ENCODE measurements at regions not wholly inside any gene's neighbourhood (a gene's known extent, or its start where the extent isn't known, plus 50 kb on each side); places are given as distances from the start of the nearest gene placed in this dataset.

DNA sequence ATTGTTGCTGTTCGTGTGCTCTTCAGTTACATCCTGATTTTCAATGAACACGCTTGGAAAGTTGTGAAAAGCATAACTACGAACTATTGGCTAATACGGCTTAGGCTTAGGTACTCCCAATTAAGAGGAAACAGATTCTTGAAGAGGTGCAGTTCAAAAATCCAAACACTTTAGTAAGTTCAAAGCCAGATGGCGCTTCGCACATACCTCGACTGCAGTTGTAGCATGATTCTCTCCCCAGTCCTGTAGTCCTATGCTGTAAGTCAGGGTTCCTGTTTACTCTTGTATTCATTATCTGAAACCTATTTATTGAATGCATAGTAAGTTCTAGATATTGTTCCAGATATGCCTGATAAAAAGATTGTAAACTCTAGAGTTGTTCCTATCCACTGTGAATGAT, 165.2 kb downstream of the TRIB2 start:
- TF ChIP-seq, protein P1, sequence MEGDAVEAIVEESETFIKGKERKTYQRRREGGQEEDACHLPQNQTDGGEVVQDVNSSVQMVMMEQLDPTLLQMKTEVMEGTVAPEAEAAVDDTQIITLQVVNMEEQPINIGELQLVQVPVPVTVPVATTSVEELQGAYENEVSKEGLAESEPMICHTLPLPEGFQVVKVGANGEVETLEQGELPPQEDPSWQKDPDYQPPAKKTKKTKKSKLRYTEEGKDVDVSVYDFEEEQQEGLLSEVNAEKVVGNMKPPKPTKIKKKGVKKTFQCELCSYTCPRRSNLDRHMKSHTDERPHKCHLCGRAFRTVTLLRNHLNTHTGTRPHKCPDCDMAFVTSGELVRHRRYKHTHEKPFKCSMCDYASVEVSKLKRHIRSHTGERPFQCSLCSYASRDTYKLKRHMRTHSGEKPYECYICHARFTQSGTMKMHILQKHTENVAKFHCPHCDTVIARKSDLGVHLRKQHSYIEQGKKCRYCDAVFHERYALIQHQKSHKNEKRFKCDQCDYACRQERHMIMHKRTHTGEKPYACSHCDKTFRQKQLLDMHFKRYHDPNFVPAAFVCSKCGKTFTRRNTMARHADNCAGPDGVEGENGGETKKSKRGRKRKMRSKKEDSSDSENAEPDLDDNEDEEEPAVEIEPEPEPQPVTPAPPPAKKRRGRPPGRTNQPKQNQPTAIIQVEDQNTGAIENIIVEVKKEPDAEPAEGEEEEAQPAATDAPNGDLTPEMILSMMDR (IDR thresholded peaks at IDR 0.05; ENCODE audit: low read depth, low read length): peak; percentile 8; the same call in 1 of the 2 replicates
- no peaks in the 10 kb centered on the region for H3K9me3 ChIP-seq (ENCODE audit: severe bottlenecking)
- no peaks in the 10 kb centered on the region for H3K36me3 ChIP-seq
- H3K27ac ChIP-seq: no peak overlapping the region
- H3K4me3 ChIP-seq (ENCODE audit: low read depth, low read length): no peak overlapping the region
- DNase-seq: no peak
- H3K27me3 ChIP-seq (ENCODE audit: insufficient read depth, low read depth, severe bottlenecking): no peaks in the 10 kb centered on the region

- DNase-seq: no peak
- H3K9me3 ChIP-seq (ENCODE audit: severe bottlenecking): no peaks in the 10 kb centered on the region
- H3K27me3 ChIP-seq (ENCODE audit: insufficient read depth, low read depth, severe bottlenecking): no peaks in the 10 kb centered on the region
- TF ChIP-seq, protein P1 (IDR thresholded peaks at IDR 0.05; ENCODE audit: low read depth, low read length): no peak
- no peaks in the 10 kb centered on the region for H3K36me3 ChIP-seq
- no peak overlapping the region for H3K27ac ChIP-seq
- H3K4me3 ChIP-seq (ENCODE audit: low read depth, low read length): no peak overlapping the region
Observed at GRCh38 chr2:12882393-12882792, 165.7 kb downstream of the TRIB2 start.

- H3K4me3 ChIP-seq (ENCODE audit: low read depth, low read length): no peak overlapping the region
- no peak for DNase-seq
- no peaks in the 10 kb centered on the region for H3K27me3 ChIP-seq (ENCODE audit: insufficient read depth, low read depth, severe bottlenecking)
- TF ChIP-seq, protein P1 (IDR thresholded peaks at IDR 0.05; ENCODE audit: low read depth, low read length): no peak
- H3K27ac ChIP-seq: no peak overlapping the region
- no peaks in the 10 kb centered on the region for H3K9me3 ChIP-seq (ENCODE audit: severe bottlenecking)
- H3K36me3 ChIP-seq: no peaks in the 10 kb centered on the region
Observed at GRCh38 chr2:12883906-12884305, 167.2 kb downstream of the TRIB2 start.

DNA sequence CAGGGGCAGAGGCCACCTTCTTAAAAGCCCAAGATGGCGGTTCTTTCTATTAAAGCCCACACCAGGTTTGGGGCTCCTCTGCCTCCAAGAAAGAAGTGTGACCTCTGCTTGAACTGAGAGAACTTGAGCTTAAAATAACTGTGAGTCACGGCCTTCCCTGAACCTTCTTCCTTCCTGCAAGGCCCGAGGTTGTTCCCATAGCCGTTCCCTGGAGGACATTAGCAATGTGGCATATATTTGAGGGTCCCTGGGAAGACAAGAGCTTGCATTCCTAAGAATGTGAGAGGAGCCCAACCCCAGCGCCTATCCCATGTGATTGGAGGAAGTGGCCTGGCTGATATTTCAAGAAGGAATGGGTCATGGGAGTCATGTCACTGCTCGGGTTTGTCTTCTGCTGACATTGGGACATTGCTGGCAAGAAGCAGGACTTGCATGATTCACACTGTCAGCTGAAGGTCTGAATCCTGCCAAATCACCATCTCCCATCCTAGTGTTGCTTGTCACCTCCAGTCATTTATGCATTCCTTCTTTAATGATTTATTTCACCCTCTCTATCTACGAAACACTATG, 168.1 kb downstream of the TRIB2 start:
- no peak overlapping the region for H3K4me3 ChIP-seq (ENCODE audit: low read depth, low read length)
- TF ChIP-seq, protein P1 (IDR thresholded peaks at IDR 0.05; ENCODE audit: low read depth, low read length): no peak
- no peak for DNase-seq
- H3K27me3 ChIP-seq (ENCODE audit: insufficient read depth, low read depth, severe bottlenecking): no peaks in the 10 kb centered on the region
- no peaks in the 10 kb centered on the region for H3K9me3 ChIP-seq (ENCODE audit: severe bottlenecking)
- H3K36me3 ChIP-seq: no peaks in the 10 kb centered on the region
- no peak overlapping the region for H3K27ac ChIP-seq

- Histone ChIP-seq H3K4me3 (ENCODE audit: low read depth, low read length) (no peak overlapping the region), H3K9me3 (ENCODE audit: severe bottlenecking) (peaks cover 4% of the 10 kb centered on the region), H3K27ac (0 out of 2 replicates have a peak overlapping the region, but pooled peaks have one; percentile 12), H3K27me3 (ENCODE audit: insufficient read depth, low read depth, severe bottlenecking) (no peaks in the 10 kb centered on the region), H3K36me3 (no peaks in the 10 kb centered on the region)
- DNase-seq: no peak
- TF ChIP-seq, protein P1 (IDR thresholded peaks at IDR 0.05; ENCODE audit: low read depth, low read length): no peak
Observed at GRCh38 chr2:12890066-12890465, 173.3 kb downstream of the TRIB2 start.

DNA sequence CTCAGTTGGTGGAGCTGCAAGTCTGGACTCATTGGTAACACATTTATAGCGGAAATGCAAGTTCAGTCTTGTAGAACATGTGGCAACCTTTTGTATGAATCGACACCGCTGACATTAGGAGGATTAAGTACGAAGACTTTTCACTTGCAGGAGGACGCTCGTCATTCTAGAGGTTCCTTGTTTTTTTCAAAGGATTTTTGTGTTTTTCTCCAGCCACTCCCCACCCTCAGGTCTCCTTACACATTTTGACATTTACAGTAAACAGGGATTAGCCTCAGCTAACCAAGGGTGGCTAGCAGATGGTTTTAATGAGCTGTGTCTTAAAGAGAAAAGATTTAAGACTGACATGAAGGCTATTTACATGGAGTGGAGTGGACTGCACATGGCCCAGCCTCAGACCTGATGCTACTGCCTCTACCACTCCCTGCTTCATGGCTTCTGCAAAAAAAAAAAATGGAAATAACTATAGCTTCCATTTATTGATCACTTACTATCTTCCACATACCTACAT, 173.8 kb downstream of the TRIB2 start:
- peak; percentile 58 for DNase-seq
- H3K36me3 ChIP-seq: no peaks in the 10 kb centered on the region
- TF ChIP-seq, protein P1 (IDR thresholded peaks at IDR 0.05; ENCODE audit: low read depth, low read length): no peak
- no peak overlapping the region; the same call in 1 of the 2 replicates for H3K4me3 ChIP-seq (ENCODE audit: low read depth, low read length)
- no peaks in the 10 kb centered on the region for H3K27me3 ChIP-seq (ENCODE audit: insufficient read depth, low read depth, severe bottlenecking)
- H3K27ac ChIP-seq: 0 out of 2 replicates have a peak overlapping the region, but pooled peaks have one; percentile 12
- H3K9me3 ChIP-seq (ENCODE audit: severe bottlenecking): peaks cover 4% of the 10 kb centered on the region
